SHP77 (cell line): ENCODE measurements at regions not wholly inside any gene's neighbourhood (a gene's known extent, or its start where the extent isn't known, plus 50 kb on each side); places are given as distances from the start of the nearest gene placed in this dataset.

Experiments
- DNase-seq, 2 experiments: peaks; one replicate each; lab custom pipeline; 2025; lab: John Stamatoyannopoulos, UW

- no peak for DNase-seq
Observed at GRCh38 chr7:84328571-84328970, 134.0 kb upstream of the SEMA3A start.

GRCh38 chr7:84324136-84324630, 129.6 kb upstream of the SEMA3A start:
- DNase-seq: no peak

- DNase-seq: no peak
Observed at GRCh38 chr7:84317536-84317935, 122.9 kb upstream of the SEMA3A start.

- DNase-seq: no peak
Observed at GRCh38 chr7:84314263-84314662, 119.7 kb upstream of the SEMA3A start.

- DNase-seq: no peak
Observed at GRCh38 chr7:84304407-84304806, 109.8 kb upstream of the SEMA3A start.

GRCh38 chr7:84302949-84303348, 108.4 kb upstream of the SEMA3A start:
- DNase-seq: no peak

- DNase-seq: no peak
Observed at GRCh38 chr7:84297616-84298015, 103.0 kb upstream of the SEMA3A start.

- no peak for DNase-seq
Observed at GRCh38 chr7:84294847-84295455, 100.4 kb upstream of the SEMA3A start.

GRCh38 chr7:84294391-84294790, 99.8 kb upstream of the SEMA3A start:
- no peak for DNase-seq

- DNase-seq: no peak
Observed at GRCh38 chr7:84291756-84292155, 97.2 kb upstream of the SEMA3A start.

- DNase-seq: no peak
Observed at GRCh38 chr7:84283798-84284197, 89.2 kb upstream of the SEMA3A start.

GRCh38 chr7:84281518-84281917, 86.9 kb upstream of the SEMA3A start:
- DNase-seq: no peak

- no peak for DNase-seq
Observed at GRCh38 chr7:84277628-84278224, 83.1 kb upstream of the SEMA3A start.

GRCh38 chr7:84274029-84274638, 79.5 kb upstream of the SEMA3A start:
- DNase-seq: no peak

- no peak for DNase-seq
Observed at GRCh38 chr7:84271543-84271942, 77.0 kb upstream of the SEMA3A start.

- DNase-seq: no peak
Observed at GRCh38 chr7:84264396-84264795, 69.8 kb upstream of the SEMA3A start.

GRCh38 chr7:84263106-84263505, 68.5 kb upstream of the SEMA3A start:
- DNase-seq: no peak

GRCh38 chr7:84261509-84261908, 66.9 kb upstream of the SEMA3A start:
- no peak for DNase-seq

GRCh38 chr7:84258628-84259027, 64.0 kb upstream of the SEMA3A start:
- no peak for DNase-seq

- DNase-seq: no peak
Observed at GRCh38 chr7:84256571-84256971, 62.0 kb upstream of the SEMA3A start.

- DNase-seq: no peak
Observed at GRCh38 chr7:84251277-84251781, 56.7 kb upstream of the SEMA3A start.

- DNase-seq: no peak
Observed at GRCh38 chr7:84250452-84250851, 55.9 kb upstream of the SEMA3A start.

- no peak for DNase-seq
Observed at GRCh38 chr7:84249656-84250055, 55.1 kb upstream of the SEMA3A start.
